ENCODE measurements at regions not wholly inside any gene's neighbourhood (a gene's known extent, or its start where the extent isn't known, plus 50 kb on each side); places are given as distances from the start of the nearest gene placed in this dataset.

GRCh38 chr12:124617615-124618014, 50.2 kb upstream of the NCOR2 start:
- ATAC-seq (ENCODE audit: low read depth) (no peak), DNase-seq (no peak)
- Mint-ChIP-seq H3K27ac (no peak overlapping the region), H3K27me3 (peaks cover 6% of the 10 kb centered on the region), H3K4me3 (no peak overlapping the region), H3K4me1 (peaks cover 6% of the 10 kb centered on the region), H3K9me3 (peaks cover 2% of the 10 kb centered on the region), H3K36me3 (ENCODE audit: low read depth) (no peaks in the 10 kb centered on the region)
- POLR2A ChIA-PET: no interaction called here
- TF ChIP-seq, protein P1, sequence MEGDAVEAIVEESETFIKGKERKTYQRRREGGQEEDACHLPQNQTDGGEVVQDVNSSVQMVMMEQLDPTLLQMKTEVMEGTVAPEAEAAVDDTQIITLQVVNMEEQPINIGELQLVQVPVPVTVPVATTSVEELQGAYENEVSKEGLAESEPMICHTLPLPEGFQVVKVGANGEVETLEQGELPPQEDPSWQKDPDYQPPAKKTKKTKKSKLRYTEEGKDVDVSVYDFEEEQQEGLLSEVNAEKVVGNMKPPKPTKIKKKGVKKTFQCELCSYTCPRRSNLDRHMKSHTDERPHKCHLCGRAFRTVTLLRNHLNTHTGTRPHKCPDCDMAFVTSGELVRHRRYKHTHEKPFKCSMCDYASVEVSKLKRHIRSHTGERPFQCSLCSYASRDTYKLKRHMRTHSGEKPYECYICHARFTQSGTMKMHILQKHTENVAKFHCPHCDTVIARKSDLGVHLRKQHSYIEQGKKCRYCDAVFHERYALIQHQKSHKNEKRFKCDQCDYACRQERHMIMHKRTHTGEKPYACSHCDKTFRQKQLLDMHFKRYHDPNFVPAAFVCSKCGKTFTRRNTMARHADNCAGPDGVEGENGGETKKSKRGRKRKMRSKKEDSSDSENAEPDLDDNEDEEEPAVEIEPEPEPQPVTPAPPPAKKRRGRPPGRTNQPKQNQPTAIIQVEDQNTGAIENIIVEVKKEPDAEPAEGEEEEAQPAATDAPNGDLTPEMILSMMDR (IDR thresholded peaks at IDR 0.05): no peak
- intact Hi-C loops (cut with micrococcal nuclease): no loop called here
- CTCF ChIA-PET: no interaction called here

All from activated B cell treated with CpG ODN at 0.5 μM for 24 hours (primary cell).